HG03060 (cell line): ENCODE measurements at regions not wholly inside any gene's neighbourhood (a gene's known extent, or its start where the extent isn't known, plus 50 kb on each side); places are given as distances from the start of the nearest gene placed in this dataset.

Source experiments
- ATAC-seq: cut with Tn5 transposase; IDR thresholded peaks from one replicate; pipeline ENCODE4 v1.9.1; 2021; ENCODE audit warnings: low read depth, moderate number of reproducible peaks; ENCODE audit not compliant: unreplicated experiment

DNA sequence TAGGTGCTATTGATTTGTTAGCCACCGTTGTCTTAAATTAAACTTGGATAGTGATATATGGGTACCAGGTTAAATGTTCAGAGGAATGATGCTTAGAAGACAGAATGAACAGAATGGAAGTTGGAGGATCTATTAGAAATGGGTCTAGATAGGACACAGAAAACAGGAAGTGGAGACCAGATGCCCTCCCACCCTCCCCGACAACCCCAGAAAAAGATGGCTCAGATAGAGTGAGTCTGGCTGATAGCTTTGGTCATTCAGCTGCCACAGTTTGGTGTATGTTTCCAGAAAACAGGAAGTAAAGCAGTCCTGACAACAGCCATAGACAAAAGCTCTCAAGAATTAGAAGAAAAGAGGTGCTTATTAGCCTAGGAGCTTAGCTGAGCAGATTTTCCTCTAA lies 71.5 kb upstream of the DSG1 start:
- ATAC-seq: no peak

DNA sequence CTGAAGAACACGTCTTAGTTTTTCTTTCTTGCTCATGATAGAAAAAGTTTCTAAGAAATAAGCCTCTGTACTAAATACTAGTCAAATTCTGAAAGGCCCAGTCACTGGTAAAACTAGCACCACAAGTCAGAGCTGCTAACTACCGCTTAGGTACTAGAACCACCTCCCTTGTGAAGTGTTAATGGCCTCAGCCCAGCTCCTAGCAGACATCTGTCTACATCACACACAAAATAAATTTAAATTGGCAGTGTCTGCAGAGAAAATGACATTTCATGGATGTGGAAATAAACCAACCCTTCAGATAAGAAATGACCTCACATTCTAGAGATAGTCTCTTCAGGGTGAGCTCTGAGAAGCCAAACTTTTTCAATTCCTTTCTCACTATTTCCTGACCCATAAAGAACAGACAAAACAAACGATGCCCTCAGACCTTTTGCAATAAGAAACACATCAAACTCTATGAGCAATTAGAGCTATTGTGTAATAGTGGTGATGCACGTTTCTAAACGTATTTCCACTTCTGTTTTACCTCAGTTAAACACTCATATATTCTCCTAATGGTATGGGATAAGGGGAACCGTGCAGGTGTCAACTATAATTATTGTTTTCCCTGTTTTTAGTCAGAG lies 70.3 kb upstream of the DSG1 start:
- ATAC-seq: no peak

- no peak for ATAC-seq
Observed at GRCh38 chr18:31248783-31249521, 69.0 kb upstream of the DSG1 start.

- ATAC-seq: no peak
Observed at GRCh38 chr18:31250902-31251301, 67.1 kb upstream of the DSG1 start.

DNA sequence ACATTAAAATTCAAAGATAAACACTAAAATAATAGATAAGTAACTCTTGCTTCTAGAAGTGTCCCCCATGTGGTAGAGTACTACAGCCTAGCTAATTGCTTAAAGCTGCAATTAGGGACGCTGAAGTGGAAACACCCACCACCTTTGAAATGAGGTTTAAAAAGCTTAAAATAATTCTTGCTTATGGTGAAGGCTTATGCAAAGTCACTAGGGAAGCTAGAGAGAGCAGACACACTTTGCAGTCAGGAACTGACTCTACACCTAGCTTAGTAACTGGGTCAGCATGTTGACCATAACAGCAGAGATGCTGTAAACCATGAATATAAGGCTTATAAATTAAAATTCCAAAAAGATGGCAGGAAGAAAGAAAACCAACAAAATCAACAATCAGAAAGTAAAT lies 65.4 kb upstream of the DSG1 start:
- ATAC-seq: no peak

- ATAC-seq: no peak
Observed at GRCh38 chr18:31255953-31256352, 62.0 kb upstream of the DSG1 start.

GRCh38 chr18:31258789-31259188 lies 59.2 kb upstream of the DSG1 start:
- no peak for ATAC-seq

DNA sequence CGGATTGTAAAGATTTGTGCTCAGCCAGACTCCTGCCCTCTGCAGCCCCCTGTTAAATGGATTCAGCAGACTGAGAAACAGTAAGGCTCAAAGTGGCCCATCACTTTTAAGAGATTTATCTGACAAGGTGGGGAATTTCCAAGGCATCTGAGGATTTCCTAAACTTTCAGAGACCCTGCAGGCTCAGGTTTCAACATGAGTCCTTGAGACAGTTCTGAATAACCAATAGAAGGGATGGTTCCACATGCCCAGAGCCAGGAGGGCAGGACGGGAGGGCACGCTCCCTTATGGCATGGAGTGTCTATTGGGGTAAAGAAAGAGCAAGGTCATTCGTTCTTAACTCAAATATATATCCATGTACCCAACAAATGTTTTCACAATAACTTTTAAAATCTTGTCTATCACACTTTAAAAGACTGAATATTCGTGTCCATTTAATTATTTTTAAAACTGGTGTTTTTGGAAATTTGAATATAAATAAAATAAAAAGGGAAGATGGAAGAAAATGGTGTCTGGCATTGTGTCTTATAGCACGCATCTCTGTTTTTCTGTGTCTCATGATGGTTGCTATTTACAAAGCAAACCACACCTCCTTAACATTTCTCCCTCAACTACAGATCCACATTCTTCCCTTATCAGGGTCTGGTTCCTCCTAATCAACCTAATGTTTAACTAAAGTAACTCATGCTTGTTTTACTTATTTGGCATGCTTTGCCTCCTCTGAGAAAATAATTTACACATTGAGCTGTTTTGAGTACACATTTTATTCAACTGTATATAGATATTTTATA lies 56.0 kb upstream of the DSG1 start:
- no peak for ATAC-seq

DNA sequence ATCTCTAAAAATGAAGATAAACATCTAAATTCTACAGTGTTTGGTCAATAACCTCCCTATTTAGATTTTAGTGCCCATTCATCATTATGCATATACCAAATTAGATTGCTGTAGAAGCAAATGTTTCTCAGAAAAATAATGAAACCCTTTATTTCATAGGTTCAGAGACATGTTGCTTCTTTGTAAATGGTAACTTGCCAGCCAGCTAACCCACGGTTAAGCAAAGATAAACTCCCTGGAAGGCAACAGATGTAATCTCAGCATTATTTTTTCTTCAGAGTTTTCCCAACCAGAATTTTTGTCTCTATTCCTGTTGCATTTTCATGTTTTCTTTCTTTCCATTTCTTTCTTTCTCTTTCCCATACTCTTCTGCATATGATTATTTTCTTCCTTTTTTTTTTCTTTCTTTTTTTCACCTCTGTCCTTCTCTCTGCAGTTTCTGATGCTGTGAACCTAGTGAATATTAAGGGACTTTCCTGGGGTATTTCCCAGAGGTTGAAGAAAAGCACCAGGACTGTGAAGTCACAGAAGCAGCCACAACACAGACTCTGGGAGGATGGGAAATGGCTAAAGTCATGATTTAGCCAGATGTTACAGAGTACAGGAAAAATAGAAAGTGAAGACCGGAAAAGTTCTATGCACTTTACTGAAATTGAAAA lies 50.0 kb upstream of the DSG1 start:
- ATAC-seq: no peak
